ENCODE measurements at regions not wholly inside any gene's neighbourhood (a gene's known extent, or its start where the extent isn't known, plus 50 kb on each side); places are given as distances from the start of the nearest gene placed in this dataset.

- DNase-seq (ENCODE audit: low read depth), result no peak
Observed at GRCh38 chr11:42473106-42473505, 838.7 kb upstream of the API5 start.

GRCh38 chr11:42482822-42483221 lies 829.0 kb upstream of the API5 start:
- no peak for DNase-seq (ENCODE audit: low read depth)

GRCh38 chr11:42490506-42490905 lies 821.3 kb upstream of the API5 start:
- no peak for DNase-seq (ENCODE audit: low read depth)

- DNase-seq (ENCODE audit: low read depth), result no peak
Observed at GRCh38 chr11:42494459-42494858, 817.3 kb upstream of the API5 start.

- no peak for DNase-seq (ENCODE audit: low read depth)
Observed at GRCh38 chr11:42498971-42499370, 812.8 kb upstream of the API5 start.

- DNase-seq (ENCODE audit: low read depth), result no peak
Observed at GRCh38 chr11:42502151-42502550, 809.6 kb upstream of the API5 start.

GRCh38 chr11:42521994-42522393 lies 789.8 kb upstream of the API5 start:
- no peak for DNase-seq (ENCODE audit: low read depth)

- peak; percentile 5 for DNase-seq (ENCODE audit: low read depth)
Observed at GRCh38 chr11:42524534-42525227, 787.1 kb upstream of the API5 start.

GRCh38 chr11:42526426-42526825 lies 785.4 kb upstream of the API5 start:
- no peak for DNase-seq (ENCODE audit: low read depth)

GRCh38 chr11:42528471-42528870 lies 783.3 kb upstream of the API5 start:
- DNase-seq (ENCODE audit: low read depth), result no peak

GRCh38 chr11:42528911-42529310 lies 782.9 kb upstream of the API5 start:
- DNase-seq (ENCODE audit: low read depth), result no peak

- no peak for DNase-seq (ENCODE audit: low read depth)
Observed at GRCh38 chr11:42536611-42537360, 775.0 kb upstream of the API5 start.

GRCh38 chr11:42542336-42542735 lies 769.5 kb upstream of the API5 start:
- DNase-seq (ENCODE audit: low read depth), result no peak

- no peak for DNase-seq (ENCODE audit: low read depth)
Observed at GRCh38 chr11:42543844-42544419, 767.9 kb upstream of the API5 start.

- no peak for DNase-seq (ENCODE audit: low read depth)
Observed at GRCh38 chr11:42544726-42545125, 767.1 kb upstream of the API5 start.

- no peak for DNase-seq (ENCODE audit: low read depth)
Observed at GRCh38 chr11:42545954-42546353, 765.8 kb upstream of the API5 start.

- DNase-seq (ENCODE audit: low read depth), result no peak
Observed at GRCh38 chr11:42552786-42553185, 759.0 kb upstream of the API5 start.

GRCh38 chr11:42555190-42555589 lies 756.6 kb upstream of the API5 start:
- no peak for DNase-seq (ENCODE audit: low read depth)

GRCh38 chr11:42571131-42571877 lies 740.5 kb upstream of the API5 start:
- DNase-seq (ENCODE audit: low read depth), result no peak

GRCh38 chr11:42571878-42572610 lies 739.8 kb upstream of the API5 start:
- no peak for DNase-seq (ENCODE audit: low read depth)

- DNase-seq (ENCODE audit: low read depth), result no peak
Observed at GRCh38 chr11:42576318-42576717, 735.5 kb upstream of the API5 start.

- no peak for DNase-seq (ENCODE audit: low read depth)
Observed at GRCh38 chr11:42589286-42589685, 722.5 kb upstream of the API5 start.

All from RPMI7951 (cell line).